Heart right ventricle (tissue), 16 donors: ENCODE measurements at regions not wholly inside any gene's neighbourhood (a gene's known extent, or its start where the extent isn't known, plus 50 kb on each side); places are given as distances from the start of the nearest gene placed in this dataset.

Experiments used
- ATAC-seq, 8 donors: fragments of 200-7000 bp; cut with Tn5 transposase; one replicate each; pipeline ENCODE4 v1.9.1; 2020; ENCODE audit warnings: mild to moderate bottlenecking in 8 of 8, moderate library complexity in 8 of 8, moderate number of reproducible peaks in 1 of 8
- DNase-seq, 2 donors: peaks; one replicate each; pipeline ENCODE4 v3.0.0-alpha.2; 2020
- H3K27ac ChIP-seq, 10 donors: fragments of 200-600 bp; sonication (generic) in 2 of 10; one replicate each; pipeline versions ENCODE4 v1.5.0 to v1.8.0; 2020 to 2022; ENCODE audit warnings: mild to moderate bottlenecking in 3 of 10
- H3K27me3 ChIP-seq, 7 donors: fragments of 200-600 bp; one replicate each; pipeline ENCODE4 v1.8.0; 2021 to 2022; ENCODE audit warnings: mild to moderate bottlenecking in 2 of 7
- H3K36me3 ChIP-seq, 9 donors: fragments of 200-600 bp; sonication (generic) in 1 of 9; one replicate each; pipeline versions ENCODE4 v1.5.0 to v1.8.0; 2020 to 2022; ENCODE audit warnings: mild to moderate bottlenecking in 2 of 9
- H3K4me1 ChIP-seq, 9 donors: fragments of 200-600 bp; sonication (generic) in 1 of 9; one replicate each; pipeline versions ENCODE4 v1.5.0 to v1.8.0; 2020 to 2022; ENCODE audit warnings: mild to moderate bottlenecking in 4 of 9
- H3K4me3 ChIP-seq, 10 donors: fragments of 200-600 bp; sonication (generic) in 2 of 10; one replicate each; pipeline versions ENCODE4 v1.5.0 to v1.8.0; 2020 to 2022; ENCODE audit warnings: mild to moderate bottlenecking in 7 of 10, moderate library complexity in 2 of 10
- H3K9me3 ChIP-seq, 11 donors: fragments of 200-600 bp in 10 of 11; sonication (generic) in 2 of 11; one replicate each; pipeline versions ENCODE4 v1.5.0 to v1.8.0; 2013 to 2022; ENCODE audit warnings: mild to moderate bottlenecking in 2 of 11, control low read depth in 1 of 11, moderate library complexity in 1 of 11
- WGBS, 2 donors: extraction: QIAGEN DNeasy Blood & Tissue Kit; methylation state at CpG; one replicate each; pipeline ENCODE4 v1.1.7; 2013; ENCODE audit warnings: inconsistent platforms in 1 of 2; 5-methylcytosine and 5-hydroxymethylcytosine counted together
- intact Hi-C, 10 donors: fragments of 100-400 bp; cut with DNase I; formaldehyde crosslinking; loops; one replicate each; pipeline versions ENCODE4 v1.11.1 to v1.14.2; 2022
- TF ChIP-seq, protein P1 (sequence below), 9 donors: fragments of 200-600 bp; sonication (generic) in 2 of 9; IDR thresholded peaks; one replicate each; pipeline versions ENCODE4 v1.5.0 to v1.8.0; 2021 to 2022; ENCODE audit warnings: antibody characterized with exemption in 9 of 9, mild to moderate bottlenecking in 5 of 9, moderate library complexity in 1 of 9
- donor health status: Arrhythmogenic right ventricular cardiomyopathy.
- donor health status: ischemic (EF 13 %, LVEDD 7.1; RV severe dilation, severe dysfunction).
- donor health status: healthy with polysubstance abuse.
- donor health status: DM: no; HTN: yes; CAD: no.
- donor health status: DM: no; HTN: no; CAD: no.
- donor health status: ischemic (EF 25% LVEDD 6.9; RV normal size, moderate dysfunction).
- donor health status: ischemic (EF 25% LVEDD 5.7; RV mildly dilated, moderate dysfunction).
- donor health status: healthy.
- donor health status: DM: yes; HTN: yes; CAD: no.
- donor health status: Ischemic cardiomyopathy.
- donor health status: ischemic (EF 35%, LVEDD 5.7; RV mildly dilated, moderate dysfunction).
- donor health status: nonischemic (EF 11% LVEDD 7.7; RV severe dilation, severe dysfunction).
- donor health status: DM: yes; HTN: yes; CAD: no.
- donor health status: PGD.
- donor health status: ischemic (EF 29% LVEDD 5.4; RV normal size, mild dysfunction).
- donor health status: nonischemic (EF 23%, LVEDD 6.1; RV moderate dilation, normal function).

DNA sequence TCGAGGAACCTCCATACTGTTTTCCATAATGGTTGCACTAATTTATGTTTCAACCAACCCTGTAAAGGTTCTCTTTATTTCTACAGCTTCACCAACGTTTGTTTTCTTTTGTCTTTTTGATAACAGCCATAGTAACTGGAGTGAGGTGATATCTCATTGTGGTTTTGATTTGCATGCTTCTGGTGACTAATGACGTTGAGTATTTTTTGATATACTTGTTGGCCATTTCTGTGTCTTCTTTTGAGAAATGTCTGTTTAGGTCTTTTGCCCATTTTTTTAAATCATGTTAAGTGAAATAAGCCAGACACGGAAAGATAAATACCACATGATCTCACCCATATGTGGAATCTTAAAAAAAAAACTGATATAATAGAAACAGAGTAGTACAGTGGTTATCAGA is 74.8 kb upstream of the SMIM21 start:
- H3K4me3 ChIP-seq = no peak overlapping the region
- TF ChIP-seq, protein P1, sequence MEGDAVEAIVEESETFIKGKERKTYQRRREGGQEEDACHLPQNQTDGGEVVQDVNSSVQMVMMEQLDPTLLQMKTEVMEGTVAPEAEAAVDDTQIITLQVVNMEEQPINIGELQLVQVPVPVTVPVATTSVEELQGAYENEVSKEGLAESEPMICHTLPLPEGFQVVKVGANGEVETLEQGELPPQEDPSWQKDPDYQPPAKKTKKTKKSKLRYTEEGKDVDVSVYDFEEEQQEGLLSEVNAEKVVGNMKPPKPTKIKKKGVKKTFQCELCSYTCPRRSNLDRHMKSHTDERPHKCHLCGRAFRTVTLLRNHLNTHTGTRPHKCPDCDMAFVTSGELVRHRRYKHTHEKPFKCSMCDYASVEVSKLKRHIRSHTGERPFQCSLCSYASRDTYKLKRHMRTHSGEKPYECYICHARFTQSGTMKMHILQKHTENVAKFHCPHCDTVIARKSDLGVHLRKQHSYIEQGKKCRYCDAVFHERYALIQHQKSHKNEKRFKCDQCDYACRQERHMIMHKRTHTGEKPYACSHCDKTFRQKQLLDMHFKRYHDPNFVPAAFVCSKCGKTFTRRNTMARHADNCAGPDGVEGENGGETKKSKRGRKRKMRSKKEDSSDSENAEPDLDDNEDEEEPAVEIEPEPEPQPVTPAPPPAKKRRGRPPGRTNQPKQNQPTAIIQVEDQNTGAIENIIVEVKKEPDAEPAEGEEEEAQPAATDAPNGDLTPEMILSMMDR (IDR thresholded peaks at IDR 0.05) = no peak
- ATAC-seq = no peak
- no peak for DNase-seq
- no peak overlapping the region for H3K27ac ChIP-seq
- WGBS, 2 donors = 56 to 62% methylated on average over 4 of the region's 4 CpGs
- H3K4me1 ChIP-seq = no peaks in the 10 kb centered on the region
- H3K36me3 ChIP-seq = no peaks in the 10 kb centered on the region
- H3K9me3 ChIP-seq = no peaks in the 10 kb centered on the region
- intact Hi-C loops = no loop called here
- peaks cover 0 to 21% (median 5%) of the 10 kb centered on the region in 7 donors for H3K27me3 ChIP-seq

DNA sequence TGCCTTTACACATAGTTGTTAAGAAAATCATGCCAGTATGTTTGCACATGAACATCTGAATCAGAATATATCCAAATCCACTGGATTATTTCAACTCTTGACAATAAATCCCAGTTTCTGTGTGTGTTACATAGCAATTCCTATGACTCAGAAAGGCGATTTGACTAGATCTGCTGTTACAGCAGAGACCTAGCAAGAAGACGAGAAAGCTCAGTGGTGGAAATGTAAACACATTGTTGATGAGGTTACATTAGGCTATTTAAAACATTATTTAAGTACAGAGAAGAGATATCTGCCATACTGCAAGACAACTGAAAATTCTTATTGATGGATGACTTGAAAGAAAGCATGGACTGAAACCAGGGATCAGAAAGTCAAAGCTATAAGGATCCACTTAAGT is 73.0 kb upstream of the SMIM21 start:
- H3K4me3 ChIP-seq = no peak overlapping the region
- WGBS, 2 donors = 80 to 88% methylated on average over 2 of the region's 2 CpGs
- intact Hi-C loops = no loop called here
- H3K9me3 ChIP-seq = no peaks in the 10 kb centered on the region
- H3K4me1 ChIP-seq = no peaks in the 10 kb centered on the region
- TF ChIP-seq, protein P1 (IDR thresholded peaks at IDR 0.05) = no peak
- ATAC-seq (no peak), DNase-seq (no peak)
- peaks cover 0 to 32% (median 8%) of the 10 kb centered on the region in 7 donors for H3K27me3 ChIP-seq
- H3K27ac ChIP-seq = no peak overlapping the region
- no peaks in the 10 kb centered on the region for H3K36me3 ChIP-seq

DNA sequence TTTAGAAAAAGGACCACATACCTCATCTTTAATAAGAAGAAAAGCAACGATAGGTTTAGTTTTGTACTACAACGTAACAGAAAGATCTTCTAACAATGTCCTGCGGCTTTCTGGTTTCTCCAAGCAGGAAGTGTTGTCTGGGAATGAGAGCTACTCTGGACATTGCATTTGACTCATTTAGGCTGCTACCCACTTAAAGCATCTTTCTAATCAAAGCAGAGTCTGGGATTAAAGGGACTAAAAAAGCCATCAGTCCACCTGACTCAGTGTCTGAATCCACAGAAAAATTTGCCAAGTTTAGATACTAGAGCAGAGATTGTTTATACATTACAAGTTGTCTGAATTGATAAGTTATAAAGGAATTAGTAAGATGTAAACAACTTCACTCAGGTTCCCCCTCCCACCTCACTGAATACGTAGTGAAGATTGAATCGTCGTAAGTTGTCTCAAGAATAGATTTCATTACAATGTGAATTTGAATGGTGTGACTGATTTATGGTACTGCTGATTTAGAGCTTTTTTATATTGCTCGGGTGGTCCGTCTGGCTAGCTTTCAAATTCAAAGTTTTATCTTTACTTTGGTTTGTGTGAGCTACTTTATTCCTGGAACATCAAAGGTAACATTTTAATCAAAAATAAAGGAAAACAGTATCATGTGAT is 70.2 kb upstream of the SMIM21 start:
- H3K4me3 ChIP-seq = no peak overlapping the region
- no peak overlapping the region for H3K27ac ChIP-seq
- H3K9me3 ChIP-seq = no peaks in the 10 kb centered on the region
- TF ChIP-seq, protein P1 (IDR thresholded peaks at IDR 0.05) = no peak
- no peaks in the 10 kb centered on the region for H3K4me1 ChIP-seq
- DNase-seq (no peak), ATAC-seq (no peak)
- WGBS, 2 donors = 59 to 71% methylated on average over 8 of the region's 8 CpGs
- H3K27me3 ChIP-seq = peaks cover 0 to 25% (median 8%) of the 10 kb centered on the region in 7 donors
- intact Hi-C loops = no loop called here
- no peaks in the 10 kb centered on the region for H3K36me3 ChIP-seq

DNA sequence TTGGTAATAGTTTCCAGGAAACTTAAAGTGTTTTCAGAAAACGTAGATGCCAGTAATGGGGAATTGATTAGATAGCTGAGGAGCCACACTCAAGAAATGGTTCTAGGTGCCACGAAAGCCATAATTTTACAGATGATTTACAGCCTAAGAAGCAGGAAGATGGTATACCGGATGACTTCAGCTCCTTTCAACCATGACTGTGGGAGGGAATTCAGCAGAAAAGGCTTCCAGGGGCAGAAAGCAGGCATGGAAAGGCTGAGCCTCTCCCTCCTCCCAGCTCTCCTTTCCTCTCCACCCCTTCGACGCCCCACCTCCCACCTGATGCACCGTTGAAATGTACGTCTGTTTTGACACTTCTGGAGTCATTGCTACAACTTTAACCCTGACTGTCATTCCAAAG is 68.6 kb upstream of the SMIM21 start:
- ATAC-seq = no peak
- Histone ChIP-seq H3K27ac (no peak overlapping the region), H3K4me1 (no peaks in the 10 kb centered on the region), H3K27me3 (peaks cover 0 to 25% (median 8%) of the 10 kb centered on the region in 7 donors), H3K36me3 (no peaks in the 10 kb centered on the region), H3K9me3 (no peaks in the 10 kb centered on the region), H3K4me3 (no peak overlapping the region)
- TF ChIP-seq, protein P1 (IDR thresholded peaks at IDR 0.05) = no peak
- no peak for DNase-seq
- intact Hi-C loops = no loop called here
- 72% methylated on average over 7 of the region's 7 CpGs for WGBS, 2 donors
